ENCODE measurements at regions not wholly inside any gene's neighbourhood (a gene's known extent, or its start where the extent isn't known, plus 50 kb on each side); places are given as distances from the start of the nearest gene placed in this dataset.
A peak's percentile ranks its signal among the peaks of the same experiment; 100 is the strongest.

GRCh38 chr2:6525475-6525964 is 340.2 kb downstream of the CMPK2 start:
- no peaks in the 10 kb centered on the region for H3K9me2 ChIP-seq (ENCODE audit: insufficient read depth)
- intact Hi-C loops (cut with micrococcal nuclease) = loop anchor here (5.0 kb wide), 1 partner anchor 173 kb away; no protein-coding TSS in a partner anchor
- no peaks in the 10 kb centered on the region for H3K27me3 ChIP-seq (ENCODE audit: insufficient read depth, low read length)
- POLR2A ChIA-PET = no interaction called here
- DNase-seq (ENCODE audit: low read depth, low spot score) = no peak
- H3K4me2 ChIP-seq (ENCODE audit: low read length) = no peak overlapping the region
- H3K4me1 ChIP-seq (ENCODE audit: control insufficient read depth in 1 of 2, insufficient read depth in 2 of 2, low read length in 2 of 2) = no peaks in the 10 kb centered on the region
- ATAC-seq = no peak
- CTCF ChIA-PET = no interaction called here
- no peaks in the 10 kb centered on the region for H3K79me2 ChIP-seq (ENCODE audit: insufficient read depth, low read length)
- H3K27ac ChIP-seq (ENCODE audit: low read depth, low read length) = no peak overlapping the region
- H2AFZ ChIP-seq (ENCODE audit: low read depth, low read length, poor library complexity, severe bottlenecking) = no peak overlapping the region
- H3K36me3 ChIP-seq (ENCODE audit: control insufficient read depth in 1 of 2, insufficient read depth in 2 of 2, low read length in 2 of 2) = no peaks in the 10 kb centered on the region
- no peak overlapping the region for H3K9ac ChIP-seq (ENCODE audit: low read length)
- RAD21 ChIA-PET (ENCODE audit: low non-redundant PET in 1 of 2, low total read pairs in 2 of 2, uncharacterized antibody in 2 of 2, unreplicated experiment in 2 of 2) = no interaction called here
- BruUV-seq (replicated peaks) = no TSS peak
- H3K4me3 ChIP-seq (replicated peaks in 1 of 2; ENCODE audit: low read depth in 1 of 2, low read length in 2 of 2) = no peak overlapping the region
- H3K9me3 ChIP-seq (ENCODE audit: control insufficient read depth in 1 of 2, insufficient read depth in 1 of 2, low read depth in 1 of 2, low read length in 2 of 2) = no peaks in the 10 kb centered on the region
- H4K20me1 ChIP-seq (ENCODE audit: insufficient read depth) = no peaks in the 10 kb centered on the region
- no peak for TF ChIP-seq FOSL1 (IDR thresholded peaks at IDR 0.05; ENCODE audit: low read depth)
- no peak for TF ChIP-seq YY1 (IDR thresholded peaks at IDR 0.05; ENCODE audit: extremely low read depth, insufficient replicate concordance, low read depth, low read length)
- TF ChIP-seq CBX3 (IDR thresholded peaks at IDR 0.05; ENCODE audit: low read depth) = no peak
- no peak for TF ChIP-seq ATF3 (IDR thresholded peaks at IDR 0.05)
- TF ChIP-seq SRF (IDR thresholded peaks at IDR 0.05; ENCODE audit: low read depth) = no peak
- no peak for TF ChIP-seq RAD21 (IDR thresholded peaks at IDR 0.05; ENCODE audit: low read depth)
- TF ChIP-seq EZH2phosphoT487 (IDR thresholded peaks at IDR 0.05; ENCODE audit: borderline replicate concordance) = no peak

GRCh38 chr2:6526093-6526824 is 339.4 kb downstream of the CMPK2 start:
- Histone ChIP-seq H3K27me3 (ENCODE audit: insufficient read depth, low read length) (no peaks in the 10 kb centered on the region), H3K36me3 (ENCODE audit: control insufficient read depth in 1 of 2, insufficient read depth in 2 of 2, low read length in 2 of 2) (no peaks in the 10 kb centered on the region), H3K4me3 (replicated peaks in 1 of 2; ENCODE audit: low read depth in 1 of 2, low read length in 2 of 2) (no peak overlapping the region), H3K9ac (ENCODE audit: low read length) (no peak overlapping the region), H3K4me1 (ENCODE audit: control insufficient read depth in 1 of 2, insufficient read depth in 2 of 2, low read length in 2 of 2) (no peaks in the 10 kb centered on the region), H3K79me2 (ENCODE audit: insufficient read depth, low read length) (no peaks in the 10 kb centered on the region), H3K9me3 (ENCODE audit: control insufficient read depth in 1 of 2, insufficient read depth in 1 of 2, low read depth in 1 of 2, low read length in 2 of 2) (no peaks in the 10 kb centered on the region), H3K4me2 (ENCODE audit: low read length) (no peak overlapping the region), H2AFZ (ENCODE audit: low read depth, low read length, poor library complexity, severe bottlenecking) (no peak overlapping the region), H4K20me1 (ENCODE audit: insufficient read depth) (no peaks in the 10 kb centered on the region), H3K9me2 (ENCODE audit: insufficient read depth) (no peaks in the 10 kb centered on the region), H3K27ac (ENCODE audit: low read depth, low read length) (no peak overlapping the region)
- CTCF ChIA-PET = no interaction called here
- RAD21 ChIA-PET (ENCODE audit: low non-redundant PET in 1 of 2, low total read pairs in 2 of 2, uncharacterized antibody in 2 of 2, unreplicated experiment in 2 of 2) = no interaction called here
- peak; percentile 17 to 55 (median 28); a peak in 3 of 6 replicates for TF ChIP-seq CTCF (IDR thresholded peaks at IDR 0.05 in 2 of 3, conservative IDR thresholded peaks at IDR 0.05 in 1 of 3; ENCODE audit: borderline replicate concordance in 1 of 3, insufficient read depth in 1 of 3, low read depth in 2 of 3, low read length in 2 of 3)
- TF ChIP-seq EZH2phosphoT487 (IDR thresholded peaks at IDR 0.05; ENCODE audit: borderline replicate concordance) = no peak
- peak; percentile 47 for TF ChIP-seq RAD21 (IDR thresholded peaks at IDR 0.05; ENCODE audit: low read depth)
- DNase-seq (ENCODE audit: low read depth, low spot score) (peak; percentile 13), ATAC-seq (peak; percentile 42; the same call in 1 of the 2 replicates)
- no TSS peak for BruUV-seq (replicated peaks)
- POLR2A ChIA-PET = no interaction called here
- intact Hi-C loops (cut with micrococcal nuclease) = loop anchor here (5.0 kb wide), 1 partner anchor 174 kb away; no protein-coding TSS in a partner anchor

All from HCT116 (cell line).